NCI-H2196 (cell line): ENCODE measurements at regions not wholly inside any gene's neighbourhood (a gene's known extent, or its start where the extent isn't known, plus 50 kb on each side); places are given as distances from the start of the nearest gene placed in this dataset.

ENCODE experiments used
- DNase-seq: peaks from one replicate; lab custom pipeline; 2025; ENCODE audit not compliant: unreplicated experiment; lab: John Stamatoyannopoulos, UW

- DNase-seq = no peak
These were observed 125.5 kb upstream of the KLF3 start for GRCh38 chr4:38538517-38538916.

DNA sequence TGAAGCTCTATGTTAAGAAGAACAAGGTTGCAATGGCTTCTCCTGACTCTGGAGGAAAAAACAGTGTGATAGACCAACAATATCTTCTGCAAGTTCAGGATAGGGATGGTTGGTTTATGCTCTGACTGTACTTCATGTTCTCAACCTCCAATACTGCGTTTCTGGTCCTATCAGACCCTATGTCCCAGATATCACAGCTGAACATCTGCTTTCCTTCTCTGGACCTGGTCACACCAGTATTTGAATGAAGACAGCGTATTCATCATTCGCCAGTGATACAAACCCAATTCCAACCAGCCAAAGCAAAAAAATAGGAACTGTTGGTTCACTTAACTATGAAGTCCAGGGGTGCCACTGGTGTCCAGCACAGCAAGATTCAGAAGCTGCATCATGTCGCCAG is 124.5 kb upstream of the KLF3 start:
- DNase-seq = no peak

DNA sequence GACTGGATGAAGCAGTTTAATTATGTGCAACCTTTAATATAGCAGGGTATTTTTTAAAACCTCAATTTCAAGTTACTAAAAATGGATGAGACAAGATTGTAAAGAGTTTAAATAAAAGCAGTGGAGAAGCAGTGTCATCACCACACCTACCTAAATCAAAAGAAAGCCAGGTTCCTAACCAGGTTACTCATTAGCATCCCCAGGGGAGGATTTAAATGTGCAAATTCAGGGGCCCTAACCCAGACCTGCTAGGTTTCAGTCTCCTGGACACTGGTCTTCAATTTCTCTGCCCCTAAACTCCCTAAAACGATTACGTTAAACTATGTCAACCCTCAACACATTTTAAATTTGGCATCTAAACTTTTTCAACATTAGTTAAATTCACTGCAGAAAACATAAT is 116.9 kb upstream of the KLF3 start:
- DNase-seq = no peak

DNA sequence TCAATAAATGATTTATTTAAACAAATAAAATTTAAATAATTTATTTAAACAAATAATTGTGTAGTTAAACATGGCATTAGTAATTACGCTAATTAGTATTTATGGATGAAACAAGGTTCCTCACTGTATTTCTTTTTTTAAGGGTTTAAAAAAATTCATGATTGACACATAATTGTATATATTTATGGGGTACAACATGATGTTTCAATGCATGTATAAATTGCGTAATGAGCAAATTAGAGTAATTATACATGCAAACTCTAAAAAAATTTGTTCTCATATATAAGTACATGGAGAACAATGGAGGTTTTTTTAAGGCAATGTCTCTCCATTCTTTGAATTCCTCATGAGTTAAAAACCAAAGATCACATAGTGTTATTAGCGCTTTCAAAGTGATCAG is 115.7 kb upstream of the KLF3 start:
- no peak for DNase-seq

- no peak for DNase-seq
These were observed 104.6 kb upstream of the KLF3 start for GRCh38 chr4:38559374-38559773.

DNA sequence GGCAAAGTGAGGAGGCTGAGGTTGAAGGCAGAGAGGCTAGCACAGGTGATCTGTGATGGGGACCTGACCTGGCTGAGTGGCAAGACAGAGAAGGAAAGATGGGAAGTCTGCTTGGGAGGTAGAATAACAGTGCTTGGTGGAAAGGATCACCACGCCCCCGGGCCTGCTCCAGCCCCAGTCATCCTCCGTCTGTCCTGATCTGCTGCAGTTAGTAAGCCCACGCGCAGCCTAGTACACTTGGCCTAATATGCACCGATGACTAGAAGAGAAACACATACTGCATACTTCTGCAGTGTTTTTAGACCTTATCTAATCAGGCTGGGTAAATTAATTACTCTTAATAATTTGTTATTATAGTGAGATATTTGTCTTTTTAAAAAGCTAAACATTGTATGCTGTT is 103.7 kb upstream of the KLF3 start:
- DNase-seq = no peak

- no peak for DNase-seq
These were observed 103.0 kb upstream of the KLF3 start for GRCh38 chr4:38560768-38561558.

DNA sequence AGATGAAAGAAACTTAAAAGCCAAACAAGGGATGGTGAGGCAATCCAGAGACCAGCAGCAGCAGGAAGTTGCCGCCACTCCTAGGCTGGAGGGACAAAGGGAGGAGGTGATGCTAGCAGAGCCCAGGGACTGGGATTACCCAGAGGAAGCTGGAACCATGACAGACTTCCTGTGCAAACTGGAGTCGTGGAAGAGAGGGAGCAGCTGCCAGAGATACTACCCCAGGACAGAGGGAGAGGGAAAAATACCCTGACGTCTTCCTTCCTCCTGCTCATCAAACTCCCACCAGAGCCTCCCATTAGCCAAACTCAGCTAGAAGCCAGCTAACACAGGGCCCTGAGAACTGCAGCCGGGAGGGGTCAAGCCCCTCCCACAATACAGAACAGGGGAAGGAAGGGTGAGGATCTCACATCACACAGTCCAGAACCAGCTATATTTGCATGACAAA is 101.2 kb upstream of the KLF3 start:
- DNase-seq = no peak

DNA sequence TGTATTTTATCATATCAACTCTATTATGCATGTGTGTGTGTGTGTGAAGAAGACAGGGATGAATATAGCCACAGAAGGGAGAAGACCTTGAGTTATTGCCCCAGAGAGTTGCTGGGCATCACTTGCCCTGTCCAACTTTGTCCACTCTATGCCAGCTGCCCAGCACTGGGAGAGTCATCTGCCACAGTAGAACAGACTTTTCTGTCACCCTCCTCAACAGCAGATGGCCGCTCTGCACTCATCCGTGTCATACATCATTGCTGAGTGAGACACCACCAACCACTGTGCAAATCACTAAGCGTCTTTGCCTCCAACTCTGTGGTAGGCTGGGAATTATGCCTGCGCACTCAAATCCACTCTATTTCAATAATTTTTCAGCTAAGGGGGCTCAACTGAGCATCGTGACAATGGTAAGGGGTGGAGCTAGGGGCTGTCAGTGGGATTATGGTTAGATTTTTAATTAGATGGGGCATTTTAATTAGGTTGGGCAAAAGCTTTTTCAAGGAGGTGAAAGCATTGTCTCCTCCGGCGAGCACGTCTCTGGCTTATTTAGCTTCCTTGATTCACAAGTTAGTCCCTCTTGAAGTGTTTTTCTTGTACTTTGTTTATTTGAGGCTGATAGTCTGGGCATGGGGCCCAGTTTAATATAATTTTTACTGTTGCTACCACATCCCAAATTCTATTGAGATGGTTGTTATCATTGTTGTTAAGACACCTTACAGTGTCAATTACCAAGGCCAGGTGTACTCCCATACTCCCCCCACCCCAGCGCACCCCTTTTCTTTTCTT is 100.1 kb upstream of the KLF3 start:
- peak; percentile 42 for DNase-seq

- DNase-seq = peak; percentile 77
These were observed 98.5 kb upstream of the KLF3 start for GRCh38 chr4:38565271-38566199.

GRCh38 chr4:38566806-38567398 is 97.1 kb upstream of the KLF3 start:
- no peak for DNase-seq

DNA sequence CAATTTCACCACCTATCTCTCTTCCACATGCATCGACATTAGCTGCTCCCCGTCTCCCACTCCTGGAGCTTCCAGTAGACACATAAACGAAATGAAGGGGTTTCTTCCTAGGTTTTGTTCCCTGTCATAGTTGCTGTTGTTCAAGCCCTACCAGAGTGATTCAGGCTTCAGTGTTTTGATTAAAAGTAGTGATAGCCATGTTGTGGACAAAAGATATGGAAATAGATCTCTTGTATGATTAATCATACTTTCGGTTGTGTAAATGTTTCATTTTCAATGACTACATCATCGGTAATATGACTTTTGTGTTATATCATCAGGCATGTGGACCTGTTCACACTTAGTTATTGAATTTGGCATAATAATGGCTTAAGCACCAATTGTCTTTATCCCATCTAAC is 96.5 kb upstream of the KLF3 start:
- no peak for DNase-seq

DNA sequence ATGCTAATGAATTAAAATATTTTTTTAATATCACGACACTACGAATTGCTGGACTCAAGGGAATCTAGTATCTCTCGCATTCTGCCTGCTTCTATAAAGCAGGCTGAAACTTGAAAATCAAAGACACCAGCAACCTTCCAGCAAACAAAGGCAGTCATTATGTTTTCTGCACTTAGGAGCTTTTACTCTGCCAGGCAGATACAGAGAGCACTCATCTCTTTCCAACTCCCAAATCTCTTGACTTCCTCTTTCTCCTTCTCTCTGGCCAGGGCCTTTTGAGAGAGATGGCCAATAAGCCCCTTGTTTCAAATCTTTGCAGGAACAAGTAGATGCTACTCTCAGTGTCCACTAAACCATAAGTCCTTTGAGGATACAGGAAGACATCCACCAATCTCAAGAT is 95.2 kb upstream of the KLF3 start:
- no peak for DNase-seq

DNA sequence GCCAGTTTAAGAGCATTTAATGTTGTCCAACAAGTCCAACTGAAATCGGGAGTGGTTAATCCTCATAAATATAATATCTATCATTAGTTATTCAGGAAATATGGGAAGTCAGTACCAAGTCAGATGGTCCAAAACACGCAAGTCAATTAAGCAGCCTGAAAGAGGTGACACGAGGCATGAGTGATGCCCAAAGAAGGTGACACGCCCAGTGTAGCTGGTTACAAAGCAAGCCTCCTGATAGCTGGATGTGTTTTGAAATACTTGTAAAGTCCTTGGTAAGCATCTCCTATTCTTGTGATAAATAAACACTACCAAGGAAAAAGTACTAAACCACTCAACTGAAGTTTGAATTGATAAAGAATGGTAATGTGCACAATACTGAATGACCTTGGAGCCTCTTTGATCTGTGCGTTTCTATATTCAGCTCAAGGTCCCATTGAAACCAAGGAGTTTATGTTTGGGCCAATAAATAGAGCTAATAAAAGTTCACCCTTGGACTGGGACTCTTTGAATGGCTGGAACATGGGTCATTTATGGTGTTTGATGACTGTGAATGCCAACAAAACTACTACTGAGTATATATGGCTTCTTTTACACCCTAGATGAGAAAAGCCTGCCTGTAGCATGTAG is 93.2 kb upstream of the KLF3 start:
- DNase-seq = no peak

GRCh38 chr4:38572793-38573192 is 91.2 kb upstream of the KLF3 start:
- no peak for DNase-seq

DNA sequence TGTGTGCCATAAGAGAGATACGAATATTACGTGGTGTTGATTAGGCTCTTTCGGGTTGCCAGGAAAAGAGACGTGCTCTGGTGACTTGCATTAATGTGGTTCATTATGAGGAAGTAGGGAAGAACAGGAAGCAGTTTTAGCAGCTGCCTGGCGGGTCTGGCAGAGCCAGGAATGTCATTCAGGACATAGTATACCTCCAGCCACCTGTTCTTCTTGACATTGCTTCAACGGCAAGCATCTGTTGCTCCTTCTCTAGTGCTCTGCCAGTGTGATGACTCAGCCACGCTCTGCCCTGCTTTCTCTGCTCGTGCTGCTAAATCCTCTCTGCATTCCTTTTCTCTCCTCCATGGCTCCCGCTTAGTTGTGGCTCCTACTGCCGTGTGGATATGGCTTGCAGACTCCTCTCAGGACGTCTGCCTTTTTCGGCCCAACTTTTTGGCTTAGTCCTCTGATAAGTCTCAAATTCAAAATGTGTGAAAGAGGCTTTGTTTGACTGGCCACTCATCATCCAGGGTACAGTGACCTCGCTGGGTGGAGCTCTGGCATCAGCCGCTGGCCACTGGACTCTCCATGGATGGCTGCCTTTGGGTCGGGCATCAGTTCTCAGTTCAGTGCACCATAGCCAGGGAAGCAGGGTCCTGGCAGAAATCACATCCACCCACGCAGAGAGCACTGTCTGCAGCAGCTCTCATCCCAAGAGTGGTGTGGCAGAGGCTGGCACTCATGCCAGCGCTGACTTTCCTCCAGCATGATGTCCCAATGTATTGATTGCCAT is 89.3 kb upstream of the KLF3 start:
- DNase-seq = peak; percentile 83

GRCh38 chr4:38576767-38577166 is 87.2 kb upstream of the KLF3 start:
- no peak for DNase-seq

DNA sequence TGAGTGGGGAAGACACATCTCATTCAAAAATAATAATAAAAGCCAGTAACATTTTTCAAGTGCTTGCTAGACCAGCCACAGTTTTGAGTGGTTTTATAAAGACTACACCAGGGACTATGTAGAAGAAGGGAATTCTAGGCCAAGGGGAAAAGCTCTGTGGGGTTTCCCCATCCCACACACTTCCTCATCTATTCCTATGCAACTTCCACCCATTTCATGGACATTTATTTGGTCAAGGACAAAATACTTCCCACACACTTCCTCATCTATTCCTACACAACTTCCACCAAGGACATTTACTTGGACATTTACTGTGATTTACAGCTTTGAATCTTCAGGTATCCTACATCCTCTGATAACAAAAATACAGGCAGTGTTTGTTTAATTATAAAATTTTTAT is 86.5 kb upstream of the KLF3 start:
- DNase-seq = no peak

- DNase-seq = no peak
These were observed 82.4 kb upstream of the KLF3 start for GRCh38 chr4:38581426-38582106.
